Ishikawa (cell line): ENCODE measurements at regions not wholly inside any gene's neighbourhood (a gene's known extent, or its start where the extent isn't known, plus 50 kb on each side); places are given as distances from the start of the nearest gene placed in this dataset.

ENCODE experiments used
- CEBPB ChIP-seq: IDR thresholded peaks from 2 replicates; pipeline ENCODE4 v1.6.1; 2012
- CREB1 ChIP-seq: IDR thresholded peaks from 2 replicates; pipeline ENCODE4 v1.6.1; 2012; ENCODE audit warnings: low read depth
- EGR1 ChIP-seq: IDR thresholded peaks from 2 replicates; pipeline ENCODE4 v1.6.1; 2012
- EP300 ChIP-seq: IDR thresholded peaks from 2 replicates; pipeline ENCODE4 v1.6.1; 2012; ENCODE audit warnings: borderline replicate concordance
- FOXM1 ChIP-seq: IDR thresholded peaks from 2 replicates; pipeline ENCODE4 v1.6.1; 2012; ENCODE audit warnings: low read depth, borderline replicate concordance
- MAX ChIP-seq: IDR thresholded peaks from 2 replicates; pipeline ENCODE4 v1.6.1; 2012
- NFIC ChIP-seq: IDR thresholded peaks from 2 replicates; pipeline ENCODE4 v1.6.1; 2012
- RAD21 ChIP-seq: IDR thresholded peaks from 2 replicates; pipeline ENCODE4 v1.6.1; 2012; ENCODE audit warnings: low read depth
- REST ChIP-seq: IDR thresholded peaks from 2 replicates; pipeline ENCODE4 v1.6.1; 2012; ENCODE audit warnings: low read depth, mild to moderate bottlenecking
- TAF1 ChIP-seq: IDR thresholded peaks from 2 replicates; pipeline ENCODE4 v1.6.1; 2012; ENCODE audit warnings: low read depth, mild to moderate bottlenecking
- TCF12 ChIP-seq: IDR thresholded peaks from 2 replicates; pipeline ENCODE4 v1.6.1; 2012; ENCODE audit warnings: low read depth
- TEAD4 ChIP-seq: IDR thresholded peaks from 2 replicates; pipeline ENCODE4 v1.6.1; 2012
- USF1 ChIP-seq: IDR thresholded peaks from 2 replicates; pipeline ENCODE4 v1.6.1; 2012
- YY1 ChIP-seq: IDR thresholded peaks from 2 replicates; pipeline ENCODE4 v1.6.1; 2012; ENCODE audit warnings: low read depth
- ZBTB7A ChIP-seq: IDR thresholded peaks from 2 replicates; pipeline ENCODE4 v1.6.1; 2012; ENCODE audit warnings: low read depth

- TF ChIP-seq TAF1, result no peak
- TF ChIP-seq CREB1, result no peak
- TF ChIP-seq ZBTB7A, result no peak
- no peak for TF ChIP-seq CEBPB
- TF ChIP-seq MAX, result no peak
- no peak for TF ChIP-seq USF1
- TF ChIP-seq NFIC, result no peak
- TF ChIP-seq REST, result no peak
- TF ChIP-seq TCF12, result no peak
- no peak for TF ChIP-seq TEAD4
- no peak for TF ChIP-seq EGR1
- no peak for TF ChIP-seq FOXM1
These were observed 63.7 kb upstream of the APBB1IP start for GRCh38 chr10:26374426-26374825.

- TF ChIP-seq CREB1 (no peak), NFIC (no peak), MAX (no peak), EP300 (no peak), TCF12 (no peak), EGR1 (no peak), YY1 (no peak)
These were observed 59.3 kb upstream of the APBB1IP start for GRCh38 chr10:26378861-26379294.

- TF ChIP-seq NFIC (no peak), FOXM1 (no peak), TAF1 (no peak), TEAD4 (no peak)
These were observed 57.3 kb upstream of the APBB1IP start for GRCh38 chr10:26380815-26381214.

GRCh38 chr10:26381986-26382385 is 56.2 kb upstream of the APBB1IP start:
- TF ChIP-seq RAD21, result no peak
- no peak for TF ChIP-seq CREB1
- TF ChIP-seq REST, result no peak
- no peak for TF ChIP-seq USF1
- TF ChIP-seq ZBTB7A, result no peak
- TF ChIP-seq YY1, result no peak
- TF ChIP-seq CEBPB, result no peak
- TF ChIP-seq EGR1, result no peak
- no peak for TF ChIP-seq TEAD4
- TF ChIP-seq EP300, result no peak
- TF ChIP-seq MAX, result no peak
- TF ChIP-seq TAF1, result no peak
- no peak for TF ChIP-seq NFIC
- TF ChIP-seq TCF12, result no peak
- no peak for TF ChIP-seq FOXM1

- TF ChIP-seq MAX (no peak), TAF1 (no peak), FOXM1 (no peak), USF1 (no peak)
These were observed 53.5 kb upstream of the APBB1IP start for GRCh38 chr10:26384600-26384999.

GRCh38 chr10:26385443-26385842 is 52.7 kb upstream of the APBB1IP start:
- TF ChIP-seq NFIC (no peak), EGR1 (no peak), CREB1 (no peak), YY1 (no peak), REST (no peak), TEAD4 (no peak), CEBPB (no peak), TCF12 (no peak), RAD21 (no peak)
